AG09309 (cell line): ENCODE measurements at regions not wholly inside any gene's neighbourhood (a gene's known extent, or its start where the extent isn't known, plus 50 kb on each side); places are given as distances from the start of the nearest gene placed in this dataset.

Source experiments
- DNase-seq: peaks from one replicate; pipeline ENCODE4 v3.0.0-alpha.2; 2010; ENCODE audit warnings: low read depth
- H3K4me3 ChIP-seq: 2 replicates; pipeline ENCODE4 v1.5.1; 2011; ENCODE audit warnings: mild to moderate bottlenecking, low read depth, low read length, moderate library complexity; ENCODE audit not compliant: control insufficient read depth
- CTCF ChIP-seq: IDR thresholded peaks from 2 replicates; pipeline ENCODE4 v1.5.1; 2011; ENCODE audit warnings: mild to moderate bottlenecking, low read depth, low read length, inconsistent platforms; ENCODE audit not compliant: insufficient read depth, control insufficient read depth; ENCODE audit errors: missing control alignments

- no peak for DNase-seq
- no peak overlapping the region for H3K4me3 ChIP-seq
- TF ChIP-seq CTCF = no peak
These were observed 72.6 kb upstream of the STEAP1 start for GRCh38 chr7:90081621-90082020.

GRCh38 chr7:90092506-90092905, 61.8 kb upstream of the STEAP1 start:
- TF ChIP-seq CTCF = no peak
- no peak for DNase-seq
- H3K4me3 ChIP-seq = no peak overlapping the region

- TF ChIP-seq CTCF = no peak
- DNase-seq = no peak
- no peak overlapping the region for H3K4me3 ChIP-seq
These were observed 60.2 kb upstream of the STEAP1 start for GRCh38 chr7:90094030-90094429.
